ENCODE measurements at regions not wholly inside any gene's neighbourhood (a gene's known extent, or its start where the extent isn't known, plus 50 kb on each side); places are given as distances from the start of the nearest gene placed in this dataset.

GRCh38 chr7:84658286-84658685 lies 463.7 kb upstream of the SEMA3A start:
- Histone ChIP-seq H3K9me3 (no peaks in the 10 kb centered on the region), H3K36me3 (replicated peaks in 1 of 2; ENCODE audit: control insufficient read depth in 1 of 2, insufficient read depth in 2 of 2, low read length in 1 of 2) (no peaks in the 10 kb centered on the region), H3K9me2 (no peaks in the 10 kb centered on the region), H2AFZ (ENCODE audit: low read depth) (no peak overlapping the region), H4K20me1 (ENCODE audit: insufficient read depth) (no peaks in the 10 kb centered on the region), H3K27ac (ENCODE audit: low read depth in 2 of 2, low read length in 1 of 2) (no peak overlapping the region), H3K79me2 (ENCODE audit: insufficient read depth) (no peaks in the 10 kb centered on the region), H3F3A (replicated peaks; ENCODE audit: insufficient read depth) (no peaks in the 10 kb centered on the region), H3K4me1 (ENCODE audit: control insufficient read depth in 1 of 2, insufficient read depth in 2 of 2, low read depth in 1 of 2, low read length in 1 of 2) (peaks cover 0 to 3% of the 10 kb centered on the region in 2 experiments; a peak in 3 of 4 replicates), H3K9ac (no peak overlapping the region), H3K4me3 (ENCODE audit: low read depth in 2 of 2, low read length in 1 of 2) (no peak overlapping the region), H3K4me2 (no peak overlapping the region), H3K27me3 (ENCODE audit: insufficient read depth) (no peaks in the 10 kb centered on the region)
- ChIA-PET POLR2A (no interaction called here), CTCF (interaction anchor here (0.8 to 1.2 kb wide), 3 partner anchors 10 to 359 kb away, joined by 3 to 4 read pairs (median 3); no protein-coding TSS in a partner anchor)
- no peak for TF ChIP-seq USF1 (IDR thresholded peaks at IDR 0.05; ENCODE audit: borderline replicate concordance, low read depth)
- WGBS (ENCODE audit: low lambda C conversion rate), result 93% methylated on average over 1 of the region's 1 CpG
- DNase-seq, result no peak

GRCh38 chr7:84654273-84654672 lies 459.7 kb upstream of the SEMA3A start:
- Histone ChIP-seq H3K9ac (no peak overlapping the region), H3F3A (replicated peaks; ENCODE audit: insufficient read depth) (no peaks in the 10 kb centered on the region), H4K20me1 (ENCODE audit: insufficient read depth) (no peaks in the 10 kb centered on the region), H3K36me3 (replicated peaks in 1 of 2; ENCODE audit: control insufficient read depth in 1 of 2, insufficient read depth in 2 of 2, low read length in 1 of 2) (no peaks in the 10 kb centered on the region), H3K79me2 (ENCODE audit: insufficient read depth) (no peaks in the 10 kb centered on the region), H3K27me3 (ENCODE audit: insufficient read depth) (no peaks in the 10 kb centered on the region), H3K4me1 (ENCODE audit: control insufficient read depth in 1 of 2, insufficient read depth in 2 of 2, low read depth in 1 of 2, low read length in 1 of 2) (peaks cover 3 to 7% of the 10 kb centered on the region in 2 experiments; a peak in 3 of 4 replicates), H3K27ac (ENCODE audit: low read depth in 2 of 2, low read length in 1 of 2) (peak overlapping the region in 1 of 2 experiments; percentile 60; a peak in 2 of 4 replicates), H3K4me2 (no peak overlapping the region), H3K4me3 (ENCODE audit: low read depth in 2 of 2, low read length in 1 of 2) (no peak overlapping the region), H2AFZ (ENCODE audit: low read depth) (no peak overlapping the region), H3K9me2 (0 out of 2 replicates have a peak, but pooled peaks cover 5% of the 10 kb centered on the region), H3K9me3 (no peaks in the 10 kb centered on the region)
- ChIA-PET CTCF (interaction anchor here (0.6 to 0.8 kb wide), 2 partner anchors 345 to 1254 kb away, joined by 3 read pairs; no protein-coding TSS in a partner anchor), POLR2A (no interaction called here)
- DNase-seq, result no peak
- WGBS (ENCODE audit: low lambda C conversion rate), result 95% methylated on average over 1 of the region's 1 CpG
- 0 out of 2 replicates have a peak, but pooled peaks have one; percentile 32 for TF ChIP-seq USF1 (IDR thresholded peaks at IDR 0.05; ENCODE audit: borderline replicate concordance, low read depth)
- no peak for TF ChIP-seq TEAD4 (IDR thresholded peaks at IDR 0.05; ENCODE audit: borderline replicate concordance, insufficient read depth)

GRCh38 chr7:84651876-84652275 lies 457.3 kb upstream of the SEMA3A start:
- WGBS (ENCODE audit: low lambda C conversion rate), result 88% methylated on average over 3 of the region's 3 CpGs
- POLR2A ChIA-PET, result no interaction called here
- Histone ChIP-seq H3K9ac (no peak overlapping the region), H3K9me3 (no peaks in the 10 kb centered on the region), H4K20me1 (ENCODE audit: insufficient read depth) (no peaks in the 10 kb centered on the region), H3K36me3 (replicated peaks in 1 of 2; ENCODE audit: control insufficient read depth in 1 of 2, insufficient read depth in 2 of 2, low read length in 1 of 2) (no peaks in the 10 kb centered on the region), H3K9me2 (0 out of 2 replicates have a peak, but pooled peaks cover 5% of the 10 kb centered on the region), H3K4me2 (no peak overlapping the region), H3K27me3 (ENCODE audit: insufficient read depth) (no peaks in the 10 kb centered on the region), H2AFZ (ENCODE audit: low read depth) (no peak overlapping the region), H3K4me1 (ENCODE audit: control insufficient read depth in 1 of 2, insufficient read depth in 2 of 2, low read depth in 1 of 2, low read length in 1 of 2) (peaks cover 10 to 27% of the 10 kb centered on the region in 2 experiments; a peak in 3 of 4 replicates), H3K27ac (ENCODE audit: low read depth in 2 of 2, low read length in 1 of 2) (no peak overlapping the region), H3F3A (replicated peaks; ENCODE audit: insufficient read depth) (peaks cover 24% of the 10 kb centered on the region), H3K79me2 (ENCODE audit: insufficient read depth) (no peaks in the 10 kb centered on the region), H3K4me3 (ENCODE audit: low read depth in 2 of 2, low read length in 1 of 2) (no peak overlapping the region)
- DNase-seq, result no peak
- CTCF ChIA-PET, result no interaction called here
- TF ChIP-seq TCF12 (IDR thresholded peaks at IDR 0.05) (no peak), REST (IDR thresholded peaks at IDR 0.05; ENCODE audit: low read depth, low read length) (no peak), ZBTB33 (IDR thresholded peaks at IDR 0.05; ENCODE audit: borderline replicate concordance, low read depth) (no peak), PBX3 (IDR thresholded peaks at IDR 0.05) (no peak), USF2 (IDR thresholded peaks at IDR 0.05; ENCODE audit: borderline replicate concordance, low read depth, low read length) (no peak), NRF1 (IDR thresholded peaks at IDR 0.05; ENCODE audit: low read depth, low read length) (no peak), FOSL2 (IDR thresholded peaks at IDR 0.05; ENCODE audit: borderline replicate concordance, low read depth) (no peak), EZH2phosphoT487 (IDR thresholded peaks at IDR 0.05; ENCODE audit: borderline replicate concordance, low read depth) (no peak)
